GM12878 (cell line): ENCODE measurements at regions not wholly inside any gene's neighbourhood (a gene's known extent, or its start where the extent isn't known, plus 50 kb on each side); places are given as distances from the start of the nearest gene placed in this dataset.

Experiments used
- ATAC-seq: fragments of 200-7000 bp; cut with Tn5 transposase; 3 replicates; pipeline ENCODE4 v1.9.1; 2020; ENCODE audit warnings: mild to moderate bottlenecking, moderate library complexity
- BruUV-seq: library from RNA; stranded (reverse); fragments of 400-500 nt; replicated peaks from 2 replicates; lab custom pipeline; 2021; lab: Mats Ljungman, UMichigan
- CTCF ChIA-PET: fragments of 300-600 bp; sonication (Branson Sonifier 250); formaldehyde crosslinking; extraction: SDS; loops from one replicate; lab custom pipeline; 2021; ENCODE audit warnings: inconsistent platforms; lab: Yijun Ruan, JAX
- POLR2A ChIA-PET: fragments of 350-600 bp; formaldehyde crosslinking; extraction: SDS; loops from one replicate; lab custom pipeline; 2021; ENCODE audit warnings: inconsistent platforms; lab: Charles Lee
- RAD21 ChIA-PET: fragments of 300-600 bp; sonication (Branson Sonifier 250); formaldehyde crosslinking; loops from one replicate; lab custom pipeline; 2023; ENCODE audit warnings: antibody characterized with exemption; ENCODE audit not compliant: unreplicated experiment; lab: Charles Lee
- SMC1A ChIA-PET: fragments of 300-600 bp; sonication (Branson Sonifier 250); formaldehyde crosslinking; loops from one replicate; lab custom pipeline; 2023; ENCODE audit not compliant: unreplicated experiment, uncharacterized antibody; lab: Charles Lee
- DNase-seq: peaks from one replicate; pipeline ENCODE4 v3.0.0-alpha.2; 2011; ENCODE audit warnings: low read depth, low spot score
- FAIRE-seq: peaks from 3 replicates; lab custom pipeline; 2011; peaks lifted over from hg19 to GRCh38; lab: Jason Lieb, UNC
- H2AFZ ChIP-seq: 2 replicates; pipeline ENCODE4 v1.6.0; 2011; ENCODE audit warnings: low read depth, low read length, control low read depth; ENCODE audit not compliant: control insufficient read depth
- H3K27ac ChIP-seq: 2 replicates; pipeline ENCODE4 v1.5.1; 2011; ENCODE audit warnings: control low read depth; ENCODE audit not compliant: control insufficient read depth, insufficient read depth
- H3K27me3 ChIP-seq, 2 experiments: replicated peaks in 1 of 2; 2 replicates each; pipeline versions ENCODE4 v1.6.0 to v1.6.1; 2011; ENCODE audit warnings: low read length in 1 of 2; ENCODE audit not compliant: control insufficient read depth in 2 of 2, insufficient read depth in 2 of 2
- H3K36me3 ChIP-seq, 2 experiments: 2 replicates each; pipeline ENCODE4 v1.5.1; 2011; ENCODE audit warnings: low read length in 1 of 2; ENCODE audit not compliant: control insufficient read depth in 2 of 2, insufficient read depth in 2 of 2
- H3K4me1 ChIP-seq: 2 replicates; pipeline ENCODE4 v1.6.1; 2011; ENCODE audit warnings: mild to moderate bottlenecking, low read length, moderate library complexity, mixed read lengths; ENCODE audit not compliant: control insufficient read depth, insufficient read depth
- H3K4me2 ChIP-seq: 2 replicates; pipeline ENCODE4 v1.6.0; 2011; ENCODE audit warnings: control low read depth; ENCODE audit not compliant: control insufficient read depth, insufficient read depth
- H3K4me3 ChIP-seq: fragments of 200-600 bp; sonication (generic); 2 replicates; pipeline ENCODE4 v1.5.1; 2016
- H3K79me2 ChIP-seq: 2 replicates; pipeline ENCODE4 v1.6.0; 2011; ENCODE audit warnings: low read length; ENCODE audit not compliant: control insufficient read depth, insufficient read depth
- H3K9ac ChIP-seq: 2 replicates; pipeline ENCODE4 v1.8.0; 2011; ENCODE audit warnings: low read length, control low read depth, mixed read lengths; ENCODE audit not compliant: control insufficient read depth, insufficient read depth
- H3K9me3 ChIP-seq: replicated peaks from 3 replicates; pipeline ENCODE4 v1.5.1; 2011; ENCODE audit warnings: mild to moderate bottlenecking, low read length; ENCODE audit not compliant: control insufficient read depth, insufficient read depth
- H4K20me1 ChIP-seq: 2 replicates; pipeline ENCODE4 v1.6.0; 2011; ENCODE audit not compliant: control insufficient read depth, insufficient read depth
- ATF3 ChIP-seq: IDR thresholded peaks from 2 replicates; pipeline ENCODE4 v1.6.1; 2011; ENCODE audit warnings: low read depth, mild to moderate bottlenecking, low read length, moderate library complexity, borderline replicate concordance; ENCODE audit errors: extremely low read depth
- ATF7 ChIP-seq: fragments of 450-650 bp; IDR thresholded peaks from 2 replicates; pipeline ENCODE4 v1.6.1; 2016; ENCODE audit warnings: low read depth, mild to moderate bottlenecking
- BACH1 ChIP-seq: fragments of 450-650 bp; IDR thresholded peaks from 2 replicates; pipeline ENCODE4 v1.6.1; 2017; ENCODE audit warnings: mild to moderate bottlenecking, borderline replicate concordance
- FOS ChIP-seq: IDR thresholded peaks from 3 replicates; pipeline ENCODE4 v1.6.1; 2011; ENCODE audit warnings: borderline replicate concordance; ENCODE audit not compliant: insufficient read length; ENCODE audit errors: extremely low read depth
- HCFC1 ChIP-seq: fragments of 150-350 bp; IDR thresholded peaks from 2 replicates; pipeline ENCODE4 v1.6.1; 2014; ENCODE audit warnings: low read length
- HDGF ChIP-seq: fragments of 450-650 bp; IDR thresholded peaks from 2 replicates; pipeline ENCODE4 v1.6.1; 2016; ENCODE audit warnings: antibody characterized with exemption
- IKZF2 ChIP-seq, 2 experiments: fragments of 450-650 bp; IDR thresholded peaks; 2 replicates each; pipeline ENCODE4 v1.6.1; 2017; ENCODE audit warnings: mild to moderate bottlenecking in 2 of 2, moderate library complexity in 2 of 2
- KLF5 ChIP-seq: fragments of 450-650 bp; IDR thresholded peaks from 2 replicates; pipeline ENCODE4 v1.6.1; 2014; ENCODE audit warnings: mild to moderate bottlenecking; ENCODE audit not compliant: partially characterized antibody
- LARP7 ChIP-seq: fragments of 450-650 bp; IDR thresholded peaks from 2 replicates; pipeline ENCODE4 v1.6.1; 2017; ENCODE audit warnings: mild to moderate bottlenecking
- MXI1 ChIP-seq: fragments of 150-350 bp; IDR thresholded peaks from 2 replicates; pipeline ENCODE4 v1.6.1; 2011; ENCODE audit warnings: low read depth, mild to moderate bottlenecking, inconsistent platforms, low read length, improper control_type of control experiment
- NFYB ChIP-seq: IDR thresholded peaks from 2 replicates; pipeline ENCODE4 v1.6.1; 2011; ENCODE audit warnings: low read depth, mild to moderate bottlenecking, low read length, improper control_type of control experiment, moderate library complexity; ENCODE audit not compliant: insufficient read depth
- NR2C1 ChIP-seq: fragments of 450-650 bp; IDR thresholded peaks from 2 replicates; pipeline ENCODE4 v1.6.1; 2017; ENCODE audit warnings: antibody characterized with exemption, mild to moderate bottlenecking, moderate library complexity
- NR2C2 ChIP-seq: IDR thresholded peaks from 2 replicates; pipeline ENCODE4 v1.6.1; 2011; ENCODE audit warnings: borderline replicate concordance, low read depth; ENCODE audit not compliant: control insufficient read depth, insufficient read length
- NR2F1 ChIP-seq: fragments of 450-650 bp; conservative IDR thresholded peaks from 2 replicates; pipeline ENCODE4 v1.6.1; 2017; ENCODE audit warnings: mild to moderate bottlenecking
- PML ChIP-seq: IDR thresholded peaks from 2 replicates; pipeline ENCODE4 v1.6.1; 2012; ENCODE audit warnings: low read length, inconsistent platforms
- RAD51 ChIP-seq: fragments of 450-650 bp; IDR thresholded peaks from 2 replicates; pipeline ENCODE4 v1.6.1; 2016; ENCODE audit warnings: moderate library complexity, mild to moderate bottlenecking, inconsistent platforms
- RB1 ChIP-seq: fragments of 450-650 bp; formaldehyde crosslinking; IDR thresholded peaks from 2 replicates; pipeline ENCODE4 v1.6.1; 2017; ENCODE audit warnings: mild to moderate bottlenecking, borderline replicate concordance
- SIX5 ChIP-seq: IDR thresholded peaks from 2 replicates; pipeline ENCODE4 v1.6.1; 2011; ENCODE audit warnings: mild to moderate bottlenecking, low read depth, low read length, moderate library complexity; ENCODE audit not compliant: severe bottlenecking
- SMAD1 ChIP-seq: fragments of 450-650 bp; IDR thresholded peaks from 2 replicates; pipeline ENCODE4 v1.6.1; 2018; ENCODE audit warnings: mild to moderate bottlenecking, low read depth; ENCODE audit not compliant: partially characterized antibody
- SMARCA5 ChIP-seq: fragments of 450-650 bp; IDR thresholded peaks from 2 replicates; pipeline ENCODE4 v1.6.1; 2017; ENCODE audit warnings: mild to moderate bottlenecking
- STAT3 ChIP-seq: IDR thresholded peaks from 2 replicates; pipeline ENCODE4 v1.6.1; 2011; ENCODE audit warnings: low read depth, low read length, improper control_type of control experiment
- TAF1 ChIP-seq: IDR thresholded peaks from 2 replicates; pipeline ENCODE4 v1.6.1; 2011; ENCODE audit warnings: mild to moderate bottlenecking, low read depth, low read length, borderline replicate concordance
- TCF7 ChIP-seq: IDR thresholded peaks from 2 replicates; pipeline ENCODE4 v1.6.1; 2014; ENCODE audit warnings: antibody characterized with exemption, borderline replicate concordance
- YBX1 ChIP-seq: fragments of 450-650 bp; IDR thresholded peaks from 2 replicates; pipeline ENCODE4 v1.6.1; 2016; ENCODE audit warnings: antibody characterized with exemption
- YY1 ChIP-seq: IDR thresholded peaks from 2 replicates; pipeline ENCODE4 v1.6.1; 2011; ENCODE audit warnings: low read depth, mild to moderate bottlenecking, low read length
- ZNF207 ChIP-seq: fragments of 450-650 bp; IDR thresholded peaks from 2 replicates; pipeline ENCODE4 v1.6.1; 2014; ENCODE audit warnings: antibody characterized with exemption, mild to moderate bottlenecking, borderline replicate concordance
- ZNF217 ChIP-seq: fragments of 450-650 bp; IDR thresholded peaks from 2 replicates; pipeline ENCODE4 v1.6.1; 2017; ENCODE audit warnings: antibody characterized with exemption, mild to moderate bottlenecking
- WGBS: methylation state at CpG from one replicate; pipeline ENCODE4 v1.1.6; 2016; ENCODE audit warnings: low lambda C conversion rate; ENCODE audit not compliant: insufficient replicate concordance, insufficient coverage; ENCODE audit errors: missing lambda C conversion rate; 5-methylcytosine and 5-hydroxymethylcytosine counted together
- in situ Hi-C: fragments of 300-500 bp; cut with MboI; formaldehyde crosslinking; loops from 9 replicates; pipeline ENCODE4 v1.14.3; 2018; ENCODE audit warnings: mixed read lengths
- intact Hi-C: fragments of 100-400 bp; cut with micrococcal nuclease; formaldehyde crosslinking; loops from one replicate; pipeline ENCODE4 v1.14.2; 2022; ENCODE audit not compliant: unreplicated experiment

- DNase-seq (peak; percentile 69), ATAC-seq (peak; percentile 89), FAIRE-seq (peak; percentile 7)
- POLR2A ChIA-PET = interaction anchor here (0.6 to 3.9 kb wide), 8 partner anchors 9 to 88 kb away, joined by 3 to 23 read pairs (median 4); no protein-coding TSS in a partner anchor
- SMC1A ChIA-PET = interaction anchor here (0.6 to 2.6 kb wide), 10 partner anchors 9 to 58 kb away, joined by 3 to 16 read pairs (median 7); no protein-coding TSS in a partner anchor
- WGBS = 2% methylated on average over 52 of the region's 86 CpGs
- no TSS peak for BruUV-seq
- H3K36me3 ChIP-seq = no peaks in the 10 kb centered on the region
- no peaks in the 10 kb centered on the region; the same call in 2 of the 3 replicates for H3K9me3 ChIP-seq
- no peaks in the 10 kb centered on the region for H3K27me3 ChIP-seq
- H3K4me2 ChIP-seq = peak overlapping the region; percentile 95
- peaks cover 23% of the 10 kb centered on the region for H3K4me1 ChIP-seq
- H3K4me3 ChIP-seq = peak overlapping the region; percentile 86
- peak overlapping the region; percentile 69 for H2AFZ ChIP-seq
- peak overlapping the region; percentile 49 for H3K27ac ChIP-seq
- in situ Hi-C loops = loop anchor here (25.0 kb wide), 1 partner anchor 1038 kb away; no protein-coding TSS in a partner anchor
- H3K79me2 ChIP-seq = peaks cover 30% of the 10 kb centered on the region
- CTCF ChIA-PET = interaction anchor here (0.7 to 6.8 kb wide), 5 partner anchors 9 to 133 kb away, joined by 3 to 60 read pairs (median 6); no protein-coding TSS in a partner anchor
- RAD21 ChIA-PET = interaction anchor here (1.2 to 2.6 kb wide), 3 partner anchors 17 to 57 kb away, joined by 5 to 9 read pairs (median 8); no protein-coding TSS in a partner anchor
- intact Hi-C loops = loop anchor here (1.0 kb wide), 1 partner anchor 18 kb away; no protein-coding TSS in a partner anchor
- peak overlapping the region; percentile 71 for H3K9ac ChIP-seq
- H4K20me1 ChIP-seq = no peaks in the 10 kb centered on the region
- TF ChIP-seq SMAD1 = no peak
- TF ChIP-seq IKZF2 (IDR thresholded peaks at IDR 0.05) = 0 out of 4 replicates have a peak, but pooled peaks have one; percentile 14 to 35
- TF ChIP-seq ATF3 = peak; percentile 62
- TF ChIP-seq PML = no peak
- no peak for TF ChIP-seq STAT3
- peak; percentile 95 for TF ChIP-seq NR2C1
- TF ChIP-seq HCFC1 = 0 out of 2 replicates have a peak, but pooled peaks have one; percentile 21
- TF ChIP-seq ZNF217 = peak; percentile 38; the same call in 1 of the 2 replicates
- peak; percentile 95 for TF ChIP-seq NR2F1
- TF ChIP-seq FOS = no peak
- TF ChIP-seq MXI1 = peak; percentile 68
- TF ChIP-seq SMARCA5 = peak; percentile 49; the same call in 1 of the 2 replicates
- no peak for TF ChIP-seq KLF5
- no peak for TF ChIP-seq ATF7
- TF ChIP-seq RB1 = peak; percentile 28; the same call in 1 of the 2 replicates
- TF ChIP-seq ZNF207 = no peak
- peak; percentile 71 for TF ChIP-seq YY1
- no peak for TF ChIP-seq HDGF
- TF ChIP-seq RAD51 = peak; percentile 90
- TF ChIP-seq NR2C2 = peak; percentile 81
- peak; percentile 77; the same call in 1 of the 2 replicates for TF ChIP-seq NFYB
- TF ChIP-seq LARP7 = peak; percentile 35; the same call in 1 of the 2 replicates
- TF ChIP-seq SIX5 = no peak
- peak; percentile 60; the same call in 1 of the 2 replicates for TF ChIP-seq TAF1
- TF ChIP-seq TCF7 = no peak
- TF ChIP-seq YBX1 = no peak
- TF ChIP-seq BACH1 = 0 out of 2 replicates have a peak, but pooled peaks have one; percentile 34
These were observed 201.2 kb upstream of the NFE2L3 start for GRCh38 chr7:25950488-25951413.
